ENCODE measurements at regions not wholly inside any gene's neighbourhood (a gene's known extent, or its start where the extent isn't known, plus 50 kb on each side); places are given as distances from the start of the nearest gene placed in this dataset.

DNA sequence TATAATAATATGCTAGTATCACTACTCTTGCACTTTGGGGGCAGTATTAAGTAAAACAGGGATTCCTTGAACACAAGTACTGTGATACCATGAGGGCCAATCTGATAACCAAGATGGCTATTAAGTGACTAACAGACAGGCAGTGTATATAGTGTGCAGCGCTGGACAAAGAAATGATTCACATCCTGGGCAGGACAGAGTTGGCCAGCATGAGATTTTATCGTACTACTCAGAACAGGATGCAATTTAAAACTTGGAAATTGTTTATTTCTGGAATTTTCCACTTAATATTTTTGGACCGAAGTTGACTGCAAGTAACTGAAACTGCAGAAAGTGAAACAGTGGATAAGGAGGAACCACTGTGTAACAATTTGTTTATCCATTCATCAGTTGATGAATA, 74.6 kb downstream of the DNTTIP2 start:
- H3K9me2 ChIP-seq (replicated peaks; ENCODE audit: insufficient read depth, low read length), result no peaks in the 10 kb centered on the region
- no peak overlapping the region for H2AFZ ChIP-seq (ENCODE audit: low read depth, low read length, severe bottlenecking)
- TF ChIP-seq CTCF (IDR thresholded peaks at IDR 0.05; ENCODE audit: insufficient read depth, low read length, poor library complexity, severe bottlenecking) (no peak), EZH2phosphoT487 (conservative IDR thresholded peaks at IDR 0.05; ENCODE audit: low read length) (no peak)
- H3K9me3 ChIP-seq (ENCODE audit: insufficient read depth, low read length), result no peaks in the 10 kb centered on the region
- H3K27ac ChIP-seq (ENCODE audit: low read depth, low read length), result no peak overlapping the region
- H4K20me1 ChIP-seq (ENCODE audit: low read depth, low read length), result no peaks in the 10 kb centered on the region
- no peak overlapping the region for H3K9ac ChIP-seq (ENCODE audit: low read length)
- no peak overlapping the region for H3K4me3 ChIP-seq (ENCODE audit: insufficient read depth, low read length, poor library complexity, severe bottlenecking)
- H3K79me2 ChIP-seq (ENCODE audit: insufficient read depth, low read length), result no peaks in the 10 kb centered on the region
- no peaks in the 10 kb centered on the region for H3K27me3 ChIP-seq (ENCODE audit: low read length)
- H3F3A ChIP-seq (ENCODE audit: insufficient read depth), result no peaks in the 10 kb centered on the region
- no peaks in the 10 kb centered on the region for H3K36me3 ChIP-seq (ENCODE audit: low read length)
- H3K4me2 ChIP-seq (ENCODE audit: low read depth, low read length, poor library complexity, severe bottlenecking), result no peak overlapping the region

- Histone ChIP-seq H4K20me1 (ENCODE audit: low read depth, low read length) (no peaks in the 10 kb centered on the region), H3K36me3 (ENCODE audit: low read length) (no peaks in the 10 kb centered on the region), H3K9me2 (replicated peaks; ENCODE audit: insufficient read depth, low read length) (no peaks in the 10 kb centered on the region), H3K79me2 (ENCODE audit: insufficient read depth, low read length) (no peaks in the 10 kb centered on the region), H3K4me3 (ENCODE audit: insufficient read depth, low read length, poor library complexity, severe bottlenecking) (no peak overlapping the region), H3K4me2 (ENCODE audit: low read depth, low read length, poor library complexity, severe bottlenecking) (no peak overlapping the region), H3K27me3 (ENCODE audit: low read length) (no peaks in the 10 kb centered on the region), H3K9ac (ENCODE audit: low read length) (no peak overlapping the region), H3F3A (ENCODE audit: insufficient read depth) (no peaks in the 10 kb centered on the region), H3K27ac (ENCODE audit: low read depth, low read length) (no peak overlapping the region), H3K9me3 (ENCODE audit: insufficient read depth, low read length) (no peaks in the 10 kb centered on the region; the same call in 1 of the 2 replicates), H2AFZ (ENCODE audit: low read depth, low read length, severe bottlenecking) (no peak overlapping the region)
- TF ChIP-seq EZH2phosphoT487 (conservative IDR thresholded peaks at IDR 0.05; ENCODE audit: low read length) (no peak), CTCF (IDR thresholded peaks at IDR 0.05; ENCODE audit: insufficient read depth, low read length, poor library complexity, severe bottlenecking) (no peak)
Measured at GRCh38 chr1:93801471-93801870, 77.5 kb downstream of the DNTTIP2 start.

GRCh38 chr1:93800856-93801255, 78.2 kb downstream of the DNTTIP2 start:
- Histone ChIP-seq H3K27me3 (ENCODE audit: low read length) (no peaks in the 10 kb centered on the region), H4K20me1 (ENCODE audit: low read depth, low read length) (no peaks in the 10 kb centered on the region), H3K4me3 (ENCODE audit: insufficient read depth, low read length, poor library complexity, severe bottlenecking) (no peak overlapping the region), H3K4me2 (ENCODE audit: low read depth, low read length, poor library complexity, severe bottlenecking) (no peak overlapping the region), H3K9ac (ENCODE audit: low read length) (no peak overlapping the region), H2AFZ (ENCODE audit: low read depth, low read length, severe bottlenecking) (no peak overlapping the region), H3F3A (ENCODE audit: insufficient read depth) (no peaks in the 10 kb centered on the region), H3K9me3 (ENCODE audit: insufficient read depth, low read length) (no peaks in the 10 kb centered on the region; the same call in 1 of the 2 replicates), H3K9me2 (replicated peaks; ENCODE audit: insufficient read depth, low read length) (no peaks in the 10 kb centered on the region), H3K79me2 (ENCODE audit: insufficient read depth, low read length) (no peaks in the 10 kb centered on the region), H3K27ac (ENCODE audit: low read depth, low read length) (no peak overlapping the region), H3K36me3 (ENCODE audit: low read length) (no peaks in the 10 kb centered on the region)
- TF ChIP-seq CTCF (IDR thresholded peaks at IDR 0.05; ENCODE audit: insufficient read depth, low read length, poor library complexity, severe bottlenecking), result no peak
- TF ChIP-seq EZH2phosphoT487 (conservative IDR thresholded peaks at IDR 0.05; ENCODE audit: low read length), result no peak
